Left colon (tissue), 2 donors: ENCODE measurements at regions not wholly inside any gene's neighbourhood (a gene's known extent, or its start where the extent isn't known, plus 50 kb on each side); places are given as distances from the start of the nearest gene placed in this dataset.

Experiments
- ATAC-seq: fragments of 200-7000 bp; cut with Tn5 transposase; one replicate; pipeline ENCODE4 v1.9.1; 2020; ENCODE audit warnings: mild to moderate bottlenecking, moderate library complexity
- DNase-seq, 2 donors: peaks; one replicate each; pipeline ENCODE4 v3.0.0-alpha.2; 2020
- intact Hi-C, 2 donors: fragments of 100-400 bp; cut with DNase I in 1 of 2; cut with micrococcal nuclease in 1 of 2; formaldehyde crosslinking; loops; one replicate each; pipeline versions ENCODE4 v1.11.2 to v1.14.0; 2022; cut with DNase I, micrococcal nuclease
- donor health status: DM: no; HTN: no; CAD: no.
- donor health status: DM: yes; HTN: yes; CAD: no.

GRCh38 chr10:54993148-54993547, 192.1 kb upstream of the PCDH15 start:
- no peak for DNase-seq
- intact Hi-C loops, result no loop called here
- no peak for ATAC-seq

GRCh38 chr10:54985732-54986131, 184.7 kb upstream of the PCDH15 start:
- no peak for ATAC-seq
- intact Hi-C loops, result no loop called here
- DNase-seq, result no peak

- DNase-seq (no peak), ATAC-seq (no peak)
- intact Hi-C loops, result no loop called here
Measured at GRCh38 chr10:54983255-54983654, 182.2 kb upstream of the PCDH15 start.

- no peak for ATAC-seq
- intact Hi-C loops, result no loop called here
- no peak for DNase-seq
Measured at GRCh38 chr10:54962134-54962900, 161.3 kb upstream of the PCDH15 start.

- DNase-seq, result no peak
- ATAC-seq, result no peak
- intact Hi-C loops, result no loop called here
Measured at GRCh38 chr10:54961040-54961439, 160.0 kb upstream of the PCDH15 start.

- ATAC-seq, result no peak
- intact Hi-C loops, result no loop called here
- no peak for DNase-seq
Measured at GRCh38 chr10:54958844-54959243, 157.8 kb upstream of the PCDH15 start.

- DNase-seq (no peak), ATAC-seq (no peak)
- intact Hi-C loops, result no loop called here
Measured at GRCh38 chr10:54947605-54948004, 146.6 kb upstream of the PCDH15 start.

- DNase-seq (no peak), ATAC-seq (no peak)
- intact Hi-C loops, result no loop called here
Measured at GRCh38 chr10:54940418-54940817, 139.4 kb upstream of the PCDH15 start.

- DNase-seq (no peak), ATAC-seq (no peak)
- intact Hi-C loops, result no loop called here
Measured at GRCh38 chr10:54914049-54914448, 113.0 kb upstream of the PCDH15 start.

GRCh38 chr10:54909165-54909564, 108.1 kb upstream of the PCDH15 start:
- ATAC-seq, result no peak
- intact Hi-C loops, result no loop called here
- DNase-seq, result no peak

- DNase-seq, result no peak
- intact Hi-C loops, result no loop called here
- no peak for ATAC-seq
Measured at GRCh38 chr10:54908019-54908418, 107.0 kb upstream of the PCDH15 start.

GRCh38 chr10:54906940-54907339, 105.9 kb upstream of the PCDH15 start:
- ATAC-seq (no peak), DNase-seq (no peak)
- intact Hi-C loops, result no loop called here

- intact Hi-C loops, result no loop called here
- no peak for ATAC-seq
- no peak for DNase-seq
Measured at GRCh38 chr10:54905578-54906192, 104.7 kb upstream of the PCDH15 start.

- ATAC-seq (no peak), DNase-seq (no peak)
- intact Hi-C loops, result no loop called here
Measured at GRCh38 chr10:54904833-54905232, 103.8 kb upstream of the PCDH15 start.

- intact Hi-C loops, result no loop called here
- DNase-seq (no peak), ATAC-seq (no peak)
Measured at GRCh38 chr10:54903745-54904144, 102.7 kb upstream of the PCDH15 start.

GRCh38 chr10:54900584-54900983, 99.6 kb upstream of the PCDH15 start:
- ATAC-seq (no peak), DNase-seq (no peak)
- intact Hi-C loops, result no loop called here

- intact Hi-C loops, result no loop called here
- ATAC-seq (no peak), DNase-seq (no peak)
Measured at GRCh38 chr10:54880996-54881395, 80.0 kb upstream of the PCDH15 start.

- ATAC-seq, result no peak
- DNase-seq, result no peak
- intact Hi-C loops, result no loop called here
Measured at GRCh38 chr10:54869022-54869421, 68.0 kb upstream of the PCDH15 start.

- intact Hi-C loops, result no loop called here
- DNase-seq (no peak), ATAC-seq (no peak)
Measured at GRCh38 chr10:54866666-54867065, 65.6 kb upstream of the PCDH15 start.

- DNase-seq, result no peak
- intact Hi-C loops, result no loop called here
- ATAC-seq, result no peak
Measured at GRCh38 chr10:54854843-54855242, 53.8 kb upstream of the PCDH15 start.

- ATAC-seq, result no peak
- intact Hi-C loops, result no loop called here
- no peak for DNase-seq
Measured at GRCh38 chr10:54854389-54854788, 53.4 kb upstream of the PCDH15 start.
